Esophagus (tissue), 2 donors: ENCODE measurements at regions not wholly inside any gene's neighbourhood (a gene's known extent, or its start where the extent isn't known, plus 50 kb on each side); places are given as distances from the start of the nearest gene placed in this dataset.

Experiments
- H3K27ac ChIP-seq, 2 donors: one replicate each; pipeline ENCODE4 v1.5.1; 2013; ENCODE audit warnings: low read depth in 2 of 2, mild to moderate bottlenecking in 2 of 2, inconsistent platforms in 1 of 2, low read length in 1 of 2, moderate library complexity in 1 of 2
- H3K27me3 ChIP-seq, 2 donors: one replicate each; pipeline ENCODE4 v1.6.1; 2013; ENCODE audit warnings: low read length in 2 of 2, control low read depth in 1 of 2, mild to moderate bottlenecking in 1 of 2; ENCODE audit not compliant: insufficient read depth in 2 of 2, control insufficient read depth in 1 of 2
- H3K36me3 ChIP-seq, 2 donors: one replicate each; pipeline ENCODE4 v1.6.1; 2013; ENCODE audit warnings: low read length in 1 of 2; ENCODE audit not compliant: control insufficient read depth in 2 of 2, insufficient read depth in 2 of 2
- H3K4me1 ChIP-seq, 2 donors: one replicate each; pipeline ENCODE4 v1.6.1; 2013; ENCODE audit warnings: low read length in 1 of 2; ENCODE audit not compliant: control insufficient read depth in 2 of 2, insufficient read depth in 2 of 2
- H3K4me3 ChIP-seq, 2 donors: one replicate each; pipeline ENCODE4 v1.5.1; 2013; ENCODE audit warnings: low read length in 2 of 2, mild to moderate bottlenecking in 2 of 2, low read depth in 1 of 2, moderate library complexity in 1 of 2
- H3K9me3 ChIP-seq, 2 donors: one replicate each; pipeline ENCODE4 v1.6.1; 2013; ENCODE audit warnings: mild to moderate bottlenecking in 2 of 2, low read depth in 1 of 2, low read length in 1 of 2, moderate library complexity in 1 of 2; ENCODE audit not compliant: control insufficient read depth in 2 of 2, insufficient read depth in 1 of 2
- WGBS, 2 donors: extraction: QIAGEN DNeasy Blood & Tissue Kit; methylation state at CpG; one replicate each; pipeline ENCODE4 v1.1.7; 2013; 5-methylcytosine and 5-hydroxymethylcytosine counted together
- donor health status: healthy with polysubstance abuse.
- donor health status: Bipolar disorder and iron deficiency.

GRCh38 chr15:31175484-31175883 is 74.0 kb upstream of the TRPM1 start:
- H3K27me3 ChIP-seq: no peaks in the 10 kb centered on the region
- H3K36me3 ChIP-seq: no peaks in the 10 kb centered on the region
- H3K27ac ChIP-seq: no peak overlapping the region
- H3K9me3 ChIP-seq: no peaks in the 10 kb centered on the region
- WGBS, 2 donors: 78 to 85% methylated on average over 9 of the region's 9 CpGs
- peaks cover 2 to 3% of the 10 kb centered on the region in 2 donors for H3K4me1 ChIP-seq
- H3K4me3 ChIP-seq: no peak overlapping the region

GRCh38 chr15:31177951-31178350 is 76.4 kb upstream of the TRPM1 start:
- 43 to 56% methylated on average over 5 of the region's 5 CpGs for WGBS, 2 donors
- no peaks in the 10 kb centered on the region for H3K9me3 ChIP-seq
- no peak overlapping the region for H3K4me3 ChIP-seq
- peaks cover 2 to 3% of the 10 kb centered on the region in 2 donors for H3K4me1 ChIP-seq
- H3K27me3 ChIP-seq: no peaks in the 10 kb centered on the region
- no peak overlapping the region for H3K27ac ChIP-seq
- no peaks in the 10 kb centered on the region for H3K36me3 ChIP-seq

DNA sequence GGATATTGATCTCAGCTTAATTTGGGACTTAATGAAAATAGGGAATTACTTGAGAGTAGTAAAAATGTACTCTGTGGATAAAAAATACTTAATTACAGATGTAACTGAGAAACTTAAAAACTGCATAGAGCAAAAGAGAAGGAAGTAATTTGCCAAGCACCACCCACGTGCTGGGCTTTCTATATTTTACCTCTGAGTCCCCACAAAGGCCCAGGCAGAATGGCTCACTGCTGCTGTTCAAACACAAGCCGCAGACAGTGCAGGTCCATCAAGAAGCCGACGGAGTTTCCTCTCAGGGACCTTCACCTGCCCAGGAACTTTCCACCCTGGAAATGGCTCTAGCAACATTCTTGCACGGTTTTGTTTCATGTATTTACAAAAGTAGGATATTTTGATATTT is 77.2 kb upstream of the TRPM1 start:
- WGBS, 2 donors: 69 to 70% methylated on average over 5 of the region's 5 CpGs

DNA sequence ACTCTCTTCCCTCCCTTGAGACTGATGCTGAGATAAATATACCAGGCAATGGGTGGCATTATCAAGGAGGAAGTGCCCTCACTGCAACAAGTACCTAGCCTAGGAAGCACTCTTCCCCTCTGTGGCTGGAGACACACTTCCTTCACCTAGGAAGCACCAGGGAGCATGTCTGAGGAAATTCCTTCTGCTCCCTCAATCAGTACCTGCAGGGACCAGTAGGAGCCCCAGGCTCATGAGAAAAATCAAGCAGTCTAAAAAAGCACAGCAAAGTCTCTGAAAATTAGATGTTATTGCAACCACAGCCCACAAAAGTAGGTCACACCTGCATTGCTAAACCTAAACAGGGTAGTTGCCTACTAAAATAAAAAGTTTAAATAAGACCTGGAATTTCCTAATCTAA is 78.2 kb upstream of the TRPM1 start:
- no peak overlapping the region for H3K4me3 ChIP-seq
- H3K27me3 ChIP-seq: no peaks in the 10 kb centered on the region
- peaks cover 2 to 3% of the 10 kb centered on the region in 2 donors for H3K4me1 ChIP-seq
- H3K9me3 ChIP-seq: no peaks in the 10 kb centered on the region
- H3K36me3 ChIP-seq: no peaks in the 10 kb centered on the region
- H3K27ac ChIP-seq: no peak overlapping the region

More for the DNA sequence above, 77.2 kb upstream of the TRPM1 start:
- H3K27me3 ChIP-seq: no peaks in the 10 kb centered on the region
- H3K36me3 ChIP-seq: no peaks in the 10 kb centered on the region
- no peaks in the 10 kb centered on the region for H3K9me3 ChIP-seq
- peaks cover 2 to 3% of the 10 kb centered on the region in 2 donors for H3K4me1 ChIP-seq
- no peak overlapping the region for H3K4me3 ChIP-seq
- H3K27ac ChIP-seq: no peak overlapping the region

DNA sequence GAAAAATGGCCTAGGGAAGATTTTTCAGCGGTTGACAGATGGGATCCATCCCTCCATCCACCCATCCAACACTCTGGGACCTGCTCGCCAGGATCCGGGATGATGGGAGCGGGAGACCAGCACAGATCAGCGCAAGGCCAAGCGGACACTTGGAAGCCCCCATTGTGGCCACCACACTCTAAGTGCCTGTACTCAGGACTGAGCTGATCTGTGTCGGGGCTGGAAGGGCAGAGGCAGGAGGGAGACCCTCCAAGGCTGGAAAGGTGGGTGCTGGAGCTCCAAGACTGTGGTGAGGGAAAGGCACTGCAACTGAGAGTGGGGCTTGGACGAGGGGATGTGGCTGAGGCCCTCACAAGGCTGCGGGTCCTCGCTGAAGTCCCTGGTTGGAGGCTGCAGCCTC is 91.8 kb upstream of the TRPM1 start:
- H3K27ac ChIP-seq: no peak overlapping the region

DNA sequence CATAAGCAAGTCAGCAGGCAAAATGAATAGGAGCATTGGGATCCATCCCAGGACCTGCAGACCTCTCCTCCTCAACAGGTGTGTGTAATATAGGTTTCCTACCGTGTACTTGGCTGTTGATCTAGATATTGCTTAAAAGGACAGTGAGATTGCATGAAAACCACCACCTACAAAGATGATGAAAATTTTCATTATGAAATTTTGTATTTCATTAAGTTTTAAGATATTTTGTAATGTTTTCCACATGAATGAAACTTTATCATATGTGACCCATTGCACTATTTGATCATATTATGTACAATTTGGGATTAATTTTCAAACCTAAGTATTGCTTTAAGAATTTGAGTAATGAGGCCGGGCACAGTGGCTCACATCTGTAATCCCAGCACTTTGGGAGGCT is 94.3 kb upstream of the TRPM1 start:
- Histone ChIP-seq H3K4me1 (no peaks in the 10 kb centered on the region), H3K36me3 (no peaks in the 10 kb centered on the region), H3K27ac (no peak overlapping the region), H3K9me3 (no peaks in the 10 kb centered on the region), H3K4me3 (no peak overlapping the region), H3K27me3 (no peaks in the 10 kb centered on the region)
- 72 to 73% methylated on average over 2 of the region's 2 CpGs for WGBS, 2 donors

More for the DNA sequence above, 91.8 kb upstream of the TRPM1 start:
- no peaks in the 10 kb centered on the region for H3K4me1 ChIP-seq
- no peaks in the 10 kb centered on the region for H3K9me3 ChIP-seq
- WGBS, 2 donors: 96 to 97% methylated on average over 10 of the region's 10 CpGs
- no peaks in the 10 kb centered on the region for H3K27me3 ChIP-seq
- no peak overlapping the region for H3K4me3 ChIP-seq
- no peaks in the 10 kb centered on the region for H3K36me3 ChIP-seq

DNA sequence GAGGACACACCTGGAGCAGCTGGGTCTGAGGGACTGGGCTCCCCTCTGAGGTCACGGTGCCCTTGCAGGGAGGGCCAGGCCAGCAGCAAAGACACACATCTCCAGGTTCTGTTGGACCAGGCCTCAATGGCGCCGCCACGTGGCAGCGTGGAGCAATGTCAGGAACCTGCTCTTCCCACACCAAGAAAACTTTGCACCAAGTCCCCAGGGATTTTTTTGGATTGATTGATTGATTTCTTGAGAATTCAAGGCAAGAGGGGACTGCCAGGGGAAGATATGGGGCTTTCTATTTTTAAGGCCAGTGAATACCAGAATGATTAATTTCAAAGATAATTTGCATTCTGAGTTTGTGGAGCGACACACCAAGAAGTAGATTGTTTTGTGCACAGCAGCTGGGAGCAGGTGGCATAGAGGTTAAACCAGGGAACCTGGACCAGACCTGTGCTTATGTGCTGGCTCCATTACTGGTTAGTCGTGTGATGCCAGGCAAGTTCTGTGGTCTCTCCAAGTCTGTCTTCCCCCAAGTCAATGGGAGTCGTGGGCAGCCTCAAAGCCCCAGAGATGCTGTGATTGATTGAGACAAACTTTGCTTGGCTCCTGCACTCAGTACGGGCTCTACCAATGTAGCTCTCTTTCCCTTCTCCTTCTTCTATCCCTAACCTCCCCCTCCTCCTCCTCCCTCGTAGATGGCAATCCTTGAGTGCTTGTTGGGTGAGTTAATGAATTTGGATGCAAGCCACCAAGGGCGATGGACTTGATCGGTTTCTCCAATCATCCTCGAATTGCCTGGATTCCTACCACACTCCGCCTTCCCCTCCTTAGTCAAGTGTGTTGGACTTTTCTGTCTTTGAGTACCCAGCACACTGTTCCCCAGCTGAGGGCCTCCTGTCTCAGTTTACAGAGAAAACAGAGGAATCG is 96.2 kb upstream of the TRPM1 start:
- H3K4me3 ChIP-seq: no peak overlapping the region
- no peaks in the 10 kb centered on the region for H3K36me3 ChIP-seq
- H3K9me3 ChIP-seq: no peaks in the 10 kb centered on the region
- no peaks in the 10 kb centered on the region for H3K27me3 ChIP-seq
- WGBS, 2 donors: 53 to 59% methylated on average over 15 of the region's 15 CpGs
- no peaks in the 10 kb centered on the region for H3K4me1 ChIP-seq
- no peak overlapping the region for H3K27ac ChIP-seq

GRCh38 chr15:31200735-31201151 is 99.2 kb upstream of the TRPM1 start:
- no peaks in the 10 kb centered on the region for H3K36me3 ChIP-seq
- H3K4me3 ChIP-seq: no peak overlapping the region
- H3K27me3 ChIP-seq: no peaks in the 10 kb centered on the region
- peaks cover 0 to 4% of the 10 kb centered on the region in 2 donors for H3K4me1 ChIP-seq
- 48 to 54% methylated on average over 16 of the region's 16 CpGs for WGBS, 2 donors
- H3K27ac ChIP-seq: no peak overlapping the region
- H3K9me3 ChIP-seq: no peaks in the 10 kb centered on the region

GRCh38 chr15:31202953-31203352 is 101.4 kb upstream of the TRPM1 start:
- Histone ChIP-seq H3K27ac (no peak overlapping the region), H3K4me1 (peaks cover 0 to 4% of the 10 kb centered on the region in 2 donors), H3K36me3 (no peaks in the 10 kb centered on the region), H3K27me3 (no peaks in the 10 kb centered on the region), H3K4me3 (no peak overlapping the region), H3K9me3 (no peaks in the 10 kb centered on the region)
- 48 to 60% methylated on average over 8 of the region's 8 CpGs for WGBS, 2 donors

DNA sequence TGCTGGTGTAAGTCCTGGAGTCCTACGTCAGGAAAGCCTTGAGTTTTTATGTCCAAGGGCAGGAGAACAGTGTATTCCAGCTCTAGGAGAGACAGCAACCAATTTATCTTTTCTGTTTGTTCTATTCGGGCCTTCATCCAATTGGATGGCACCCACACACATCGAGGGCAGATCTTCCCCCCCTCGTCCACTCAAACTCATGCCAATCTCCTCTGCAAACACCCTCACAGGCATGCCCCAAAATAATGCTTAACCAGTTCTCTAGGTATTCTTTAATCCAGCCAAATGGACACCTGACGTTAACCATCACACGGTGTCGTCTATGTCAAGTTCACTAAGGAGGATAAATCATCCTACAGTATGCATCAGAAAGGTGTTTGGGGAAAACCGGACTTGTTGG is 102.5 kb upstream of the TRPM1 start:
- no peaks in the 10 kb centered on the region for H3K27me3 ChIP-seq
- H3K27ac ChIP-seq: no peak overlapping the region
- H3K9me3 ChIP-seq: no peaks in the 10 kb centered on the region
- WGBS, 2 donors: 48 to 62% methylated on average over 8 of the region's 8 CpGs
- H3K4me1 ChIP-seq: peaks cover 0 to 4% of the 10 kb centered on the region in 2 donors
- no peaks in the 10 kb centered on the region for H3K36me3 ChIP-seq
- no peak overlapping the region for H3K4me3 ChIP-seq
